GM13976 (cell line): ENCODE measurements at regions not wholly inside any gene's neighbourhood (a gene's known extent, or its start where the extent isn't known, plus 50 kb on each side); places are given as distances from the start of the nearest gene placed in this dataset.

Source experiments
- DNase-seq: peaks from one replicate; pipeline ENCODE4 v3.0.0; 2012; ENCODE audit warnings: low spot score
- in situ Hi-C: fragments of 300-500 bp; cut with MboI; formaldehyde crosslinking; loops from one replicate; pipeline ENCODE4 v1.12.0; 2022; ENCODE audit warnings: low sequenced_read_pairs, mixed read lengths, inconsistent platforms; ENCODE audit not compliant: unreplicated experiment
- TF ChIP-seq, protein P1 (sequence below): IDR thresholded peaks from 2 replicates; pipeline ENCODE4 v1.5.1; 2012; ENCODE audit warnings: borderline replicate concordance, mild to moderate bottlenecking; ENCODE audit not compliant: insufficient read depth; ENCODE audit errors: extremely low read depth, missing control alignments, control extremely low read depth

DNA sequence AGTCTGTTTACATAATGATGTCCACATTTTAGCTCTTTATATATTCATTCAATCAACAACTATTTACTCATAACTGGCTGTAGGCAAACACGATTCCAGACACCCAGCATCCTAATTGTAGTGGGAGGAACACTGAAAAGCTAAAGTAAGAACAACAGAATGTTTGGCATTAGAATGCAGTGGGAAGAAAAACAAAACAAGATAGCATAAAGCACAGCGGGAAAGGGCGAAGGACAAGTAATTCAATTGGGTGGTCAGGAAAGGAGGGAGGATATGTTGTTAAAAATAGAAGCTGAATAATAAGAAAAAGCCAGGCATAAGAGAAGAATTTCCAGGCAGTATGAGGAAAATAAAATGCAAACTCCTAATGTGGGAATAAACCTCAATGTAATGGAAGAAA, 189.5 kb upstream of the FAT4 start:
- in situ Hi-C loops = no loop called here

DNA sequence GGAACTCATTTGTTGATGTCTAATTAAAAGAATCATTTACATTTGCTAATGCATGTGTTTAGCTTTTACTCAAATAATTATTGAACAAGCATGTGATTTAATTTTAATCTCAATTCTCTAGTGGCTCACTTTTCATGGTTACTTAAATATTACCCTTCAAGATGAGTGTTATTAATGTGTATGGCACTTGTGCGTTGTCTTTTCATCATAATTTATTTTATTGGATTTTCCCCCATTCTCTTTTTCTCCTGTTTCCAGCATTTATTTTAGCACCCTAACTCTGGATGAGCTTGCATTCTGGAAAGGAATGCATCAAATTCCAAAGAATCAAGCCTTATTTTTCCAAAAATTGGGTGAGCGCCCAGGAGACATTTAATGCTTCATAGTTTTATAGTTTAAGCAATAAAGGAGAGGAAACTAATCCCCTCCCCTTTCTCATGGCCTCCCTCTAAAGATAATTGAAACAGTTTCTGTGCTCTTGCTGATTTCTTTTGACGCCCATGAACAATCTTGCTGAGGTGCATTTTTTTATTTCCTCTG, 191.1 kb upstream of the FAT4 start:
- TF ChIP-seq, protein P1, sequence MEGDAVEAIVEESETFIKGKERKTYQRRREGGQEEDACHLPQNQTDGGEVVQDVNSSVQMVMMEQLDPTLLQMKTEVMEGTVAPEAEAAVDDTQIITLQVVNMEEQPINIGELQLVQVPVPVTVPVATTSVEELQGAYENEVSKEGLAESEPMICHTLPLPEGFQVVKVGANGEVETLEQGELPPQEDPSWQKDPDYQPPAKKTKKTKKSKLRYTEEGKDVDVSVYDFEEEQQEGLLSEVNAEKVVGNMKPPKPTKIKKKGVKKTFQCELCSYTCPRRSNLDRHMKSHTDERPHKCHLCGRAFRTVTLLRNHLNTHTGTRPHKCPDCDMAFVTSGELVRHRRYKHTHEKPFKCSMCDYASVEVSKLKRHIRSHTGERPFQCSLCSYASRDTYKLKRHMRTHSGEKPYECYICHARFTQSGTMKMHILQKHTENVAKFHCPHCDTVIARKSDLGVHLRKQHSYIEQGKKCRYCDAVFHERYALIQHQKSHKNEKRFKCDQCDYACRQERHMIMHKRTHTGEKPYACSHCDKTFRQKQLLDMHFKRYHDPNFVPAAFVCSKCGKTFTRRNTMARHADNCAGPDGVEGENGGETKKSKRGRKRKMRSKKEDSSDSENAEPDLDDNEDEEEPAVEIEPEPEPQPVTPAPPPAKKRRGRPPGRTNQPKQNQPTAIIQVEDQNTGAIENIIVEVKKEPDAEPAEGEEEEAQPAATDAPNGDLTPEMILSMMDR = no peak
- DNase-seq = no peak
- in situ Hi-C loops = no loop called here

More for the DNA sequence above, 189.5 kb upstream of the FAT4 start:
- TF ChIP-seq, protein P1 = no peak
- no peak for DNase-seq

DNA sequence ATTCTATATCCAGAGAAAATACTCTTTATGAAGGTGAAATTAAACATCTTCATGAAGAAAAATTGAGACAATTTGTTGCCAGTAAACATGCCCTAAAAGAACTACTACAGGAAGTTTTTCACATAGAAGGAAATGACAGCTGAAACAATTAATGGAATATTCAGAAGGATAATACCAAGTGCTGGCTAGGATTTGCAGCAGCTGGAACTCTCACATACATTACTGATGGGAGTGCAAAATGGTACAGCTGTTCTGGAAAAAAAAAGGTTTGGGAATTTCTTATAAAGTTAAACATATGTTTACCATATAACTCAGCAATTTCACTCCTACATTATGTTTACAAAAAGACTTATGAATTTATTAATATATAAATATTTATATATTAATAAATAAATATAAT, 193.2 kb upstream of the FAT4 start:
- in situ Hi-C loops = no loop called here
- TF ChIP-seq, protein P1 = no peak

DNA sequence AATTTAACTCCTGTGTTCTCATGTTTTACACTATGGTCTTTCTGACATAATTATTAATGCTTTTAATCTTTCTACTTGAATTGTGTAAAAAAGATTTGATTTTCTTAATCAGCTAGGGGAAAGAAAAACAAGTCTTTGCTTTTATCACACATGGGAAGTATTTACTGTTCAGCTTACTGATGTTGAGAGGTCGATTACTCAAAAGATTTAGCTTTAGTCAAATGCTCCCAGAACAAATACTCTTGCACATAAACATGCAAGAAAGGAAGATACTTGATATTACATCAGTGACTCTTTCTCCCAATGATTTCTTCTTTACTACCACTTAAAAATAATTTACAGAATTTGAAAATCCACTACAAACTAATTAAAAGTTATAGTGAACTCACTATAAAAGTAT, 198.3 kb upstream of the FAT4 start:
- TF ChIP-seq, protein P1 = no peak
- no peak for DNase-seq
- in situ Hi-C loops = no loop called here

More for the DNA sequence above, 193.2 kb upstream of the FAT4 start:
- no peak for DNase-seq

DNA sequence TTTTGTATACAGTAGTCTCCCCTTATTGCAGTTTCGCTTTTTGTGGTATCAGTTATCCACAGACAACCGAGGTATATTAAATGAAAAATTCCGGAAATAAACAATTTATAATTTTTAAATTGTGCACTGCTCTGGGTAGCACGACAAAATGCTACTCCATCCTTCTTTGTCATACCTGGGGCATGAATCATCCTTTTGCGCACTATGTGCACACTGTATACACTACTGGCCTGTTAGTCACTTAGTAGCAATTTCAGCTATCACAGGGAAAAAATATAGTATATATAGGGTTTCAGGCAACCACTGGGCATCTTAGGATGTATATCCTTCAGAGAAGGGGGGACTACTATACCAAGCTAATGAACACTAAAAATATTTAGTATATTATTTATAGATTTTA, 198.8 kb upstream of the FAT4 start:
- in situ Hi-C loops = no loop called here
- DNase-seq = no peak
- TF ChIP-seq, protein P1 = no peak

DNA sequence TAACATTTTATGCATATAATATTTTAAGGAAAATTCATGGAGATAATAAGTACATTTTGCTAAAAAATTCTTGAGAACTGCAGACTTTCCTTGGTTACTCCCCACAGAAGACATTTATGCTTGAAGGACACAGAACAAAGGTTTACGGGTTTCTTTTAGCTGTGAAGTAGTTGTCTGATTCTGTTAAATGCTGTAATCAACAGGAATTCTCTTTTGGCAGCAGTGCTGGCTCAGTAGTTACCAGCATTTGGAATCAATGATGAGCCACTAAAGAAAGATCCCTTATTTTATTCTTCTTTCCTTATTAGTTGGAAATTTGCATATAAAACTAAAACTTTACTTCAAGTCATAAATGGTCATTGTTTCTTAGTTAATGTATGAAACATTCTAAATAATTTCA, 199.3 kb upstream of the FAT4 start:
- no peak for DNase-seq
- TF ChIP-seq, protein P1 = no peak
- in situ Hi-C loops = no loop called here
